ENCODE measurements at regions not wholly inside any gene's neighbourhood (a gene's known extent, or its start where the extent isn't known, plus 50 kb on each side); places are given as distances from the start of the nearest gene placed in this dataset.
"Not testable (repeated sequence)": the region's sequence is repeated elsewhere in the genome, so short reads cannot be mapped to it uniquely, and the experiment has no call there.

GRCh38 chr10:8602821-8603220 is 548.3 kb downstream of the GATA3 start:
- DNase-seq (ENCODE audit: low read depth): no peak

- no peak for DNase-seq (ENCODE audit: low read depth)
Observed at GRCh38 chr10:8614054-8614565, 559.6 kb downstream of the GATA3 start.

GRCh38 chr10:8615118-8615517 is 560.6 kb downstream of the GATA3 start:
- DNase-seq (ENCODE audit: low read depth): no peak

GRCh38 chr10:8616166-8616565 is 561.7 kb downstream of the GATA3 start:
- DNase-seq (ENCODE audit: low read depth): no peak

- DNase-seq (ENCODE audit: low read depth): no peak
Observed at GRCh38 chr10:8617792-8618191, 563.3 kb downstream of the GATA3 start.

- no peak for DNase-seq (ENCODE audit: low read depth)
Observed at GRCh38 chr10:8618834-8619233, 564.3 kb downstream of the GATA3 start.

GRCh38 chr10:8628351-8628750 is 573.9 kb downstream of the GATA3 start:
- DNase-seq (ENCODE audit: low read depth): no peak

- DNase-seq (ENCODE audit: low read depth): no peak
Observed at GRCh38 chr10:8633909-8634308, 579.4 kb downstream of the GATA3 start.

- DNase-seq (ENCODE audit: low read depth): no peak
Observed at GRCh38 chr10:8636371-8636770, 581.9 kb downstream of the GATA3 start.

GRCh38 chr10:8637640-8638039 is 583.2 kb downstream of the GATA3 start:
- no peak for DNase-seq (ENCODE audit: low read depth)

- no peak for DNase-seq (ENCODE audit: low read depth)
Observed at GRCh38 chr10:8638088-8638672, 583.7 kb downstream of the GATA3 start.

GRCh38 chr10:8639486-8640185 is 585.1 kb downstream of the GATA3 start:
- no peak for DNase-seq (ENCODE audit: low read depth)

GRCh38 chr10:8640301-8640700 is 585.8 kb downstream of the GATA3 start:
- no peak for DNase-seq (ENCODE audit: low read depth)

- no peak for DNase-seq (ENCODE audit: low read depth)
Observed at GRCh38 chr10:8640878-8641277, 586.4 kb downstream of the GATA3 start.

GRCh38 chr10:8656261-8656660 is 601.8 kb downstream of the GATA3 start:
- DNase-seq (ENCODE audit: low read depth): no peak

GRCh38 chr10:8659982-8660381 is 605.5 kb downstream of the GATA3 start:
- DNase-seq (ENCODE audit: low read depth): no peak

GRCh38 chr10:8661886-8662285 is 607.4 kb downstream of the GATA3 start:
- DNase-seq (ENCODE audit: low read depth): no peak

GRCh38 chr10:8663131-8663530 is 608.6 kb downstream of the GATA3 start:
- DNase-seq (ENCODE audit: low read depth): no peak

GRCh38 chr10:8665322-8665721 is 610.8 kb downstream of the GATA3 start:
- no peak for DNase-seq (ENCODE audit: low read depth)

GRCh38 chr10:8670461-8670860 is 616.0 kb downstream of the GATA3 start:
- no peak for DNase-seq (ENCODE audit: low read depth)

GRCh38 chr10:8674230-8674629 is 619.7 kb downstream of the GATA3 start:
- no peak for DNase-seq (ENCODE audit: low read depth)

GRCh38 chr10:8677642-8678041 is 623.2 kb downstream of the GATA3 start:
- DNase-seq (ENCODE audit: low read depth): no peak

- DNase-seq (ENCODE audit: low read depth): not testable (repeated sequence)
Observed at GRCh38 chr10:8684916-8685315, 630.4 kb downstream of the GATA3 start.

- no peak for DNase-seq (ENCODE audit: low read depth)
Observed at GRCh38 chr10:8688881-8689280, 634.4 kb downstream of the GATA3 start.

Data from stimulated activated CD8-positive, alpha-beta memory T cell treated with anti-CD3 and anti-CD28 coated beads, Interleukin-7, amount 100 ng/mL, for 24 hours (primary cell).